ENCODE measurements at regions not wholly inside any gene's neighbourhood (a gene's known extent, or its start where the extent isn't known, plus 50 kb on each side); places are given as distances from the start of the nearest gene placed in this dataset.

DNA sequence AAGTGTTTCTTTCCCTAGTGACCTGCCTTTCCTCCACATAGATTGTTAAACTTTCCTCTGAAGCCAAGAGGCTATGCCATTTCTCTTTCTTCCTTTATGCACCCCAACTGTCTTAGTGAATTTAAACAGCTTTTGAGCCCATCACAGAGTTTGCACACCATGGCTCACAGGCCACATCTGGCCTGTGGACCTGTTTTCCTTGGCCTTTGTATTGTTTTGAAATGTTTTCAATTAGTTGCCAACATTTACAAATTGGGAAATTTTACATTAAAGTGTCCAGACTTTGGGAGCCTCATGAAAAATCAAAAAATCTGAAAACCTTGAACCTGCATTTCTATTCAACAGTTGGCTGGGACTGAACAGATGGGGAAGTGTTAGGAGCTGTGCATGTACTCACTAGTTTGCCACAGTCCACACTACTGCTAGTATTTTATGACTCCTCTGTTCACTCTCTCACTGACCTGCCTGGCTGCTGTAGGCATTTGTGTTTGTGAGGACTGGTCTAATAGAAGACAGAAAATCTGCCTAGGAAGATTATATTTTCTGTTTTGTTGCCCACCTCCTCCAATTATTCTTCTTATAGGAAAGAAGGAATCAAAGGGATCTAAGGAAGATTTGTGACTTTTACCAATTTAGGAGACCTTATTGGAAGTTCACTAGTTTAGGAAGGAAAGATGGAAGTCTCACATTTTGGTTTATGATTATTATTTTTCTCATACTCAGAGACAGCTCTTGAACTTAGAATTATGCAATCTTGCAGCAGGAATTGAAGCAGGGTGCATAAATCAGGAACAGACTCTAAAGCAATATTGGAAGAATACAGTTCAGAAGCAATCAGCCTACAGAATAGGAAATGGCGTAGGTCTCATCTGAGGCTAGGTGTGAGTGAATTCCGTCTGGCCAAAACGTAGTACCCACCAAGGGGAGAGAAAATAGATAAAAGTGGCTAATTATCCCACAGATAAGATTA is 134.7 kb downstream of the HLX start:
- no peak overlapping the region for H3K27ac ChIP-seq

DNA sequence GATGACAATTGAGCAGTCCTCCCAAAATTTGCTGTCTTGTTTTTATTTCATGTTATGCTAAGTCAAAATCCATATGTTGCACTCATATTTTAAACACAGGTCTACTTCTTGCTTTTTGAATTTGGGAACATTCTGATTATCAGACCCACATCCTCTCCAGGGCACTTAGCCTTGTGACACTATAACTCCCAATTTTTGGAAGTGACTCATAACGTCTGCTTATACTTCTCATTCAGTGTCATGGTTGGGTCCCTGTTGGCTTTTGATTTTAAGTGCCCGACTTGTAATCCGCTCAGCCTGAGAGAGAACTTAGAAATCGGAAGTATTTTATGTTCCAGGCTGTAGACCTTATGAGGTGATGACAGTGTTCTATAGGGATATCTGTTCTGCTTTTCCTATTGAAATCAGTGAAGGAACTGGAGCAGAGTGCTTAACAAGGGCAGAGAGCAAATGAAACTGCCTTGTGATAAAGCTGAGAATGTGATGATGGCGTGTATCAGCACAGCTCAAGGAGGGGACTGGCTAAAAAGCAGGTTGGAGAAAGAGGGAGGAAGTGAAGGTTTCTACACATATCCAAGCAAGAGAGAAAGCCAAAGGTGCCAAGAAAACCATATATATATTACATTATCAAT is 136.0 kb downstream of the HLX start:
- H3K27ac ChIP-seq, result no peak overlapping the region
- TF ChIP-seq, protein P1, sequence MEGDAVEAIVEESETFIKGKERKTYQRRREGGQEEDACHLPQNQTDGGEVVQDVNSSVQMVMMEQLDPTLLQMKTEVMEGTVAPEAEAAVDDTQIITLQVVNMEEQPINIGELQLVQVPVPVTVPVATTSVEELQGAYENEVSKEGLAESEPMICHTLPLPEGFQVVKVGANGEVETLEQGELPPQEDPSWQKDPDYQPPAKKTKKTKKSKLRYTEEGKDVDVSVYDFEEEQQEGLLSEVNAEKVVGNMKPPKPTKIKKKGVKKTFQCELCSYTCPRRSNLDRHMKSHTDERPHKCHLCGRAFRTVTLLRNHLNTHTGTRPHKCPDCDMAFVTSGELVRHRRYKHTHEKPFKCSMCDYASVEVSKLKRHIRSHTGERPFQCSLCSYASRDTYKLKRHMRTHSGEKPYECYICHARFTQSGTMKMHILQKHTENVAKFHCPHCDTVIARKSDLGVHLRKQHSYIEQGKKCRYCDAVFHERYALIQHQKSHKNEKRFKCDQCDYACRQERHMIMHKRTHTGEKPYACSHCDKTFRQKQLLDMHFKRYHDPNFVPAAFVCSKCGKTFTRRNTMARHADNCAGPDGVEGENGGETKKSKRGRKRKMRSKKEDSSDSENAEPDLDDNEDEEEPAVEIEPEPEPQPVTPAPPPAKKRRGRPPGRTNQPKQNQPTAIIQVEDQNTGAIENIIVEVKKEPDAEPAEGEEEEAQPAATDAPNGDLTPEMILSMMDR (IDR thresholded peaks at IDR 0.05), result no peak
- TF ChIP-seq ZFX (IDR thresholded peaks at IDR 0.05; ENCODE audit: borderline replicate concordance), result no peak

More for the DNA sequence above, 134.7 kb downstream of the HLX start:
- TF ChIP-seq, protein P1 (IDR thresholded peaks at IDR 0.05), result no peak
- TF ChIP-seq ZFX (IDR thresholded peaks at IDR 0.05; ENCODE audit: borderline replicate concordance), result no peak

DNA sequence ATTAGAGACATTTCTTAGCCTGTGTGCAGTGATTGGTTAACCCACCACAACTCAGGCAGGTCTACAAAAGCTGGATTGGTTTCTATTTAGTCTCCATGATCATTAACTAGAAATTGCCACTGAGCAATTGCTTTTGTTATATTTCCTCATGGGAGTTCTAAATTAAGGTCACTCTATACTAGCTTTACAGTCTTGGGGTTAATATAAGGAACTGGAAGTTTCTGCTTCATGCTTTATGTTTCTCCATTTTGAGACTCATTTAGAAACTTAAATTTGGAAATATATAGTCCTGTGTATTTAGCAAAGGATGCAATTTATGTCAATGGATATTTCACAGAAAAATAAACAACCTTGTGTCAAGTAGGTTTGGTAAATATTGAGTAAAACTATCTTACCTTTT is 137.5 kb downstream of the HLX start:
- H3K27ac ChIP-seq, result no peak overlapping the region
- no peak for TF ChIP-seq ZFX (IDR thresholded peaks at IDR 0.05; ENCODE audit: borderline replicate concordance)
- TF ChIP-seq, protein P1 (IDR thresholded peaks at IDR 0.05), result no peak

DNA sequence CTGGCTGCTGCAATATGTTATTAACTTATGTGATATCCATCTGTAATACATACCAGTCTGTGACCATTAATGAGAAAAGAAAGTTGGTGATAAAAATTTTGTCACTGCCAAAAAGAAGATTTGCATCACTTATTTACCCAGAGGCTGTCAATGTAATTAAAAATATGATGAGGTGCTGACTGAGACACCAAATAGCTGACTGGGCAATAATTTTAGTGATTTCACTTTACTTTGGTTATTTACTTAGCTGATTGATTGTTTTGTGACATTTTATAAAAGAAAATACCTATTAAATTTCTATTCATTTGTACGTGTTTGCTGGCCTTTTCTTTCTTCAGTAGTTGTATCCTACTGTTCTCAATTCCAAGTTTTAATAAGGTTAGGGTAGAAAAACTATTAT is 139.2 kb downstream of the HLX start:
- no peak for TF ChIP-seq ZFX (IDR thresholded peaks at IDR 0.05; ENCODE audit: borderline replicate concordance)
- TF ChIP-seq, protein P1 (IDR thresholded peaks at IDR 0.05), result no peak

DNA sequence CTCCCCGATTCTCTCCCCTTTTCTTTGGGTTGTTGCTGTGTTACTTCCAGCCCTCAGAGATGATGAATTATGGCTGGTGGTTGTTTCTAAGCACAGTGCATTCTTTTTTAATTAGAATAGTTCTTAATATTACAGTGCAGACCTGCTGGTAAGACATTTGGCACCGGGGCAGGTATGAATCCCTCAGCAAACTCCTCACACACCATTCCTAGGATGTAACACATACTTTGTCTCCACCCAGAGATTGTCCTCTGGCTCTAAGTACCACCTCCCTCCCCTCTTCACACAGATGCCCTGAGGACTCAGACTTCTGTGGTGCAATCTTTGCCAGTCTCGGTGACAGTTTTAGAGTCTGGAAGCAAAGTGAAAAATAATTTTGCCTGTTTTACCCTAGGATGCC is 143.1 kb downstream of the HLX start:
- H3K27ac ChIP-seq, result no peak overlapping the region
- no peak for TF ChIP-seq ZFX (IDR thresholded peaks at IDR 0.05; ENCODE audit: borderline replicate concordance)
- TF ChIP-seq, protein P1 (IDR thresholded peaks at IDR 0.05), result no peak

More for the DNA sequence above, 139.2 kb downstream of the HLX start:
- H3K27ac ChIP-seq, result no peak overlapping the region

DNA sequence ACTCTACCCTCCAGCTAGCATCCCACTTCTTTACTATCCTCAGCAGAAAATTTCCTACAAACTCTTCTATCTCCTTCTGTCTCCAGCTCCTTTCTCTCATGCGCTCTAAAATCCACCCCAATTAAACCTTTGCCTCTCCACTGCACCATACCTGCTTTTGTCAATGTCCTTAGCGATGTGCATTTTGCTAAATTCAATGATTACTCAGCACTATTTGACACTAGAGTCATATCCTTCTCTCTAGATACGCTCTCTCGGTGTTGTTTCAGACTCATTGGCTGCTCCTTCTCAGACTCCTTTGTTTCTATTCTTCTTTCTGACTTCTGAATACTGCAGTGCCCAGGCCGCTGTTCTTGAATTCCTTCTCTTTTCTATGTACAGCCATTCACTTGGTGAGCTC is 144.2 kb downstream of the HLX start:
- H3K27ac ChIP-seq, result no peak overlapping the region
- TF ChIP-seq, protein P1 (IDR thresholded peaks at IDR 0.05), result no peak
- TF ChIP-seq ZFX (IDR thresholded peaks at IDR 0.05; ENCODE audit: borderline replicate concordance), result no peak

DNA sequence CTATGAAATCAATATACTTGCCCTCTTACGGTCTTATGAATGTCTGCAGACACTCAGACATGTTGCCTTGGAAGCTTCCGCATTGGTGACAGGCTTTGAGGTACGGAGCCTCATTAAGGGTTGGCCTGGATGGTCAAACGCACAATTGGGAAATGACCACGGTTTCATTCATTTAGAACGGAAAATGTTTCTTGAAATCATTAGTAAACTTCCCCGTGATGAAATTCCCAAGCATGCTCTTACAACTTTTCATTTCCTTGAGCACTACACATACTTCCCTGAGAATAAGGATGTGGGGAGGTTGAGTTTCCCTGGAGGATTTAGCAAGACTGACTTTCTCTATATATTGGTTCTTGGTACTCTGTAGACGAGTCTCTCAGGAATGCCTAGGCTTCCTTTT is 146.3 kb downstream of the HLX start:
- TF ChIP-seq, protein P1 (IDR thresholded peaks at IDR 0.05), result no peak
- TF ChIP-seq ZFX (IDR thresholded peaks at IDR 0.05; ENCODE audit: borderline replicate concordance), result no peak
- no peak overlapping the region for H3K27ac ChIP-seq
